IMR-90 (cell line): ENCODE measurements at regions not wholly inside any gene's neighbourhood (a gene's known extent, or its start where the extent isn't known, plus 50 kb on each side); places are given as distances from the start of the nearest gene placed in this dataset.

Source experiments
- ATAC-seq: fragments of 200-7000 bp; cut with Tn5 transposase; 2 replicates; pipeline ENCODE4 v1.9.1; 2020; ENCODE audit warnings: low read depth, mild to moderate bottlenecking, moderate library complexity
- BruUV-seq: library from RNA; stranded (reverse); fragments of 400-500 nt; replicated peaks from 2 replicates; lab custom pipeline; 2021; lab: Mats Ljungman, UMichigan
- CTCF ChIA-PET: fragments of 300-600 bp; formaldehyde crosslinking; extraction: SDS; loops from one replicate; lab custom pipeline; 2021; ENCODE audit warnings: antibody characterized with exemption; lab: Yijun Ruan, JAX
- POLR2A ChIA-PET: fragments of 300-600 bp; sonication (Branson Sonifier 250); formaldehyde crosslinking; loops from one replicate; lab custom pipeline; 2022; ENCODE audit warnings: antibody characterized with exemption; ENCODE audit not compliant: unreplicated experiment; lab: Charles Lee
- DNase-seq: peaks from one replicate; pipeline ENCODE4 v3.0.0; 2013
- H2AFZ ChIP-seq: replicated peaks from 2 replicates; pipeline ENCODE3; 2013; ENCODE audit warnings: low read length, mild to moderate bottlenecking; ENCODE audit not compliant: poor library complexity
- H2AK5ac ChIP-seq: 2 replicates; pipeline ENCODE4 v1.6.1; 2013; ENCODE audit warnings: low read depth, low read length, inconsistent platforms
- H2AK9ac ChIP-seq: replicated peaks from 2 replicates; pipeline ENCODE3; 2013; ENCODE audit warnings: mild to moderate bottlenecking, low read depth, low read length, moderate library complexity; ENCODE audit not compliant: poor library complexity
- H2BK120ac ChIP-seq: 2 replicates; pipeline ENCODE4 v1.6.1; 2013; ENCODE audit warnings: low read depth, low read length, inconsistent platforms
- H2BK15ac ChIP-seq: 3 replicates; pipeline ENCODE4 v1.6.1; 2013; ENCODE audit warnings: low read depth, low read length, inconsistent platforms
- H2BK20ac ChIP-seq: 2 replicates; pipeline ENCODE4 v1.6.1; 2013; ENCODE audit warnings: low read depth, mild to moderate bottlenecking, inconsistent platforms, low read length, moderate library complexity
- H2BK5ac ChIP-seq: 2 replicates; pipeline ENCODE4 v1.6.1; 2013; ENCODE audit warnings: mild to moderate bottlenecking, low read depth, low read length, inconsistent platforms; ENCODE audit not compliant: poor library complexity, severe bottlenecking
- H3K14ac ChIP-seq: replicated peaks from 2 replicates; pipeline ENCODE4 v1.6.1; 2013; ENCODE audit warnings: low read depth, low read length, inconsistent platforms
- H3K18ac ChIP-seq: 2 replicates; pipeline ENCODE4 v1.6.1; 2013; ENCODE audit warnings: low read depth, low read length, control low read depth
- H3K23ac ChIP-seq: 2 replicates; pipeline ENCODE4 v1.6.1; 2013; ENCODE audit warnings: low read depth, low read length, inconsistent platforms
- H3K27ac ChIP-seq: 2 replicates; pipeline ENCODE4 v1.5.1; 2013; ENCODE audit warnings: mild to moderate bottlenecking, control low read depth, low read length; ENCODE audit not compliant: insufficient read depth
- H3K27me3 ChIP-seq: 2 replicates; pipeline ENCODE4 v1.6.1; 2013; ENCODE audit warnings: low read length; ENCODE audit not compliant: control insufficient read depth, insufficient read depth
- H3K36me3 ChIP-seq: 2 replicates; pipeline ENCODE4 v1.6.1; 2013; ENCODE audit warnings: low read length, mixed read lengths; ENCODE audit not compliant: control insufficient read depth, insufficient read depth
- H3K4ac ChIP-seq: 2 replicates; pipeline ENCODE4 v1.6.1; 2013; ENCODE audit warnings: low read depth, low read length, inconsistent platforms
- H3K4me1 ChIP-seq: 2 replicates; pipeline ENCODE4 v1.6.1; 2013; ENCODE audit warnings: low read length, mixed read lengths; ENCODE audit not compliant: control insufficient read depth, insufficient read depth
- H3K4me2 ChIP-seq: 2 replicates; pipeline ENCODE4 v1.6.1; 2013; ENCODE audit warnings: low read depth, mild to moderate bottlenecking, control low read depth, low read length, moderate library complexity
- H3K4me3 ChIP-seq: 2 replicates; pipeline ENCODE4 v1.5.1; 2013; ENCODE audit warnings: low read depth, mild to moderate bottlenecking, control low read depth, low read length, moderate library complexity; ENCODE audit not compliant: insufficient read depth
- H3K56ac ChIP-seq: 2 replicates; pipeline ENCODE4 v1.6.1; 2013; ENCODE audit warnings: low read length, inconsistent platforms; ENCODE audit not compliant: insufficient read depth; ENCODE audit errors: extremely low read depth
- H3K79me1 ChIP-seq, 2 experiments: 2 replicates each; pipeline ENCODE4 v1.6.1; 2013; ENCODE audit warnings: low read length in 2 of 2, inconsistent platforms in 1 of 2, low read depth in 1 of 2
- H3K9ac ChIP-seq: 2 replicates; pipeline ENCODE4 v1.6.1; 2013; ENCODE audit warnings: low read depth, low read length, control low read depth
- H3K9me1 ChIP-seq: 2 replicates; pipeline ENCODE4 v1.6.1; 2013; ENCODE audit warnings: low read length, inconsistent platforms; ENCODE audit not compliant: insufficient read depth
- H3K9me3 ChIP-seq: 2 replicates; pipeline ENCODE4 v1.6.1; 2013; ENCODE audit warnings: low read length; ENCODE audit not compliant: control insufficient read depth, insufficient read depth
- H4K20me1 ChIP-seq: 2 replicates; pipeline ENCODE4 v1.6.1; 2013; ENCODE audit warnings: low read length, inconsistent platforms; ENCODE audit not compliant: insufficient read depth
- H4K5ac ChIP-seq: 2 replicates; pipeline ENCODE4 v1.6.1; 2013; ENCODE audit warnings: mild to moderate bottlenecking, low read depth, low read length, control low read depth
- H4K8ac ChIP-seq, 2 experiments: 2 replicates each; pipeline ENCODE4 v1.6.1; 2013; ENCODE audit warnings: low read depth in 2 of 2, low read length in 2 of 2, control low read depth in 1 of 2, inconsistent platforms in 1 of 2
- H4K91ac ChIP-seq: 2 replicates; pipeline ENCODE4 v1.6.1; 2013; ENCODE audit warnings: low read depth, low read length, inconsistent platforms; ENCODE audit not compliant: insufficient read depth
- RAD21 ChIP-seq: IDR thresholded peaks from 2 replicates; pipeline ENCODE4 v1.6.1; 2012; ENCODE audit warnings: low read length, improper control_type of control experiment
- WGBS, 2 experiments: methylation state at CpG; one replicate each; pipeline versions ENCODE4 v1.1.5 to v1.1.7; 2013; ENCODE audit warnings: missing lambda C conversion rate in 2 of 2; ENCODE audit not compliant: insufficient read length in 1 of 2; ENCODE audit errors: extremely low coverage in 2 of 2; 5-methylcytosine and 5-hydroxymethylcytosine counted together
- dilution Hi-C: fragments of 300-500 bp; cut with HindIII; formaldehyde crosslinking; loops from one replicate; pipeline ENCODE4 v1.14.3; 2018; ENCODE audit warnings: low sequenced_read_pairs; ENCODE audit not compliant: unreplicated experiment
- in situ Hi-C: fragments of 300-500 bp; cut with MboI; formaldehyde crosslinking; loops from 3 replicates; pipeline ENCODE4 v1.14.3; 2019; ENCODE audit warnings: low sequenced_read_pairs, inconsistent platforms, mixed read lengths
- intact Hi-C: fragments of 100-400 bp; cut with micrococcal nuclease; formaldehyde crosslinking; loops from 2 replicates; pipeline ENCODE4 v1.10.0; 2022

- no peak overlapping the region for H2AK5ac ChIP-seq
- H3K9me3 ChIP-seq, result peaks cover 2% of the 10 kb centered on the region; the same call in 1 of the 2 replicates
- no peak overlapping the region for H3K4me3 ChIP-seq
- ATAC-seq (no peak), DNase-seq (no peak)
- H2BK5ac ChIP-seq, result no peak overlapping the region
- H3K23ac ChIP-seq, result no peak overlapping the region
- TF ChIP-seq RAD21, result no peak
- dilution Hi-C loops, result no loop called here
- no peaks in the 10 kb centered on the region for H3K79me1 ChIP-seq
- no peak overlapping the region for H3K9ac ChIP-seq
- no peak overlapping the region for H4K5ac ChIP-seq
- no peak overlapping the region for H3K4me2 ChIP-seq
- H3K9me1 ChIP-seq, result no peaks in the 10 kb centered on the region
- no peaks in the 10 kb centered on the region for H3K27me3 ChIP-seq
- no peak overlapping the region for H3K27ac ChIP-seq
- BruUV-seq, result no TSS peak
- no peak overlapping the region for H3K18ac ChIP-seq
- no peak overlapping the region for H3K56ac ChIP-seq
- no peak overlapping the region for H3K4ac ChIP-seq
- no peaks in the 10 kb centered on the region for H3K4me1 ChIP-seq
- intact Hi-C loops, result no loop called here
- no peak overlapping the region for H2AK9ac ChIP-seq
- H4K8ac ChIP-seq, result no peak overlapping the region
- WGBS, 2 experiments, result no CpG with 5 or more reads among the region's 7 CpGs
- no peak overlapping the region for H2BK20ac ChIP-seq
- ChIA-PET CTCF (no interaction called here), POLR2A (no interaction called here)
- in situ Hi-C loops, result no loop called here
- no peak overlapping the region for H2BK120ac ChIP-seq
- H3K14ac ChIP-seq, result no peak overlapping the region
- no peak overlapping the region for H2BK15ac ChIP-seq
- no peak overlapping the region for H4K91ac ChIP-seq
- no peak overlapping the region for H2AFZ ChIP-seq
- H3K36me3 ChIP-seq, result no peaks in the 10 kb centered on the region
- no peaks in the 10 kb centered on the region for H4K20me1 ChIP-seq
Observed at GRCh38 chr5:114957384-114957783, 212.3 kb downstream of the TRIM36 start.
